ENCODE measurements at regions not wholly inside any gene's neighbourhood (a gene's known extent, or its start where the extent isn't known, plus 50 kb on each side); places are given as distances from the start of the nearest gene placed in this dataset.

DNA sequence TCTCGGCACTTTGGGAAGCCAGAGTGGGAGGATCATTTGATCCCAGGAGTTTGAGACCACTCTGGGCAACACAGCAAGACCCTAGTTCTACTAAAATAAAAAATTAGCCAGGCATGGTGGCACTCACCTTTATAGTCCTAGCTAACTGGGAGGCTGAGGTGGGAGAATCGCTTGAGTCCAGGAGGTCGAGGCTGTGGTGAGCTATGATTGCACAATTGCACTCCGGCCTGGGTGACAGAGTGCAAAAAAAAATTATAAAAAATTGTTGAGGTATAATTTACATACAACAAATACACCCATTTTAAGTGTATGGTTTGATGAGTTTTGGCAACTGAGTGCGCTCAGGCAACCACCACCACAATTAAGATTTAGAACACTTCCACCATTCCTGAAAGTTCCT, 108.5 kb upstream of the GADD45A start:
- Histone ChIP-seq H3K4me3 (ENCODE audit: low read depth, low read length) (no peak overlapping the region), H3K36me3 (no peaks in the 10 kb centered on the region), H3K27me3 (no peaks in the 10 kb centered on the region), H3K4me1 (no peaks in the 10 kb centered on the region), H3K9me3 (no peaks in the 10 kb centered on the region)
- no peak for DNase-seq
- TF ChIP-seq, protein P1, sequence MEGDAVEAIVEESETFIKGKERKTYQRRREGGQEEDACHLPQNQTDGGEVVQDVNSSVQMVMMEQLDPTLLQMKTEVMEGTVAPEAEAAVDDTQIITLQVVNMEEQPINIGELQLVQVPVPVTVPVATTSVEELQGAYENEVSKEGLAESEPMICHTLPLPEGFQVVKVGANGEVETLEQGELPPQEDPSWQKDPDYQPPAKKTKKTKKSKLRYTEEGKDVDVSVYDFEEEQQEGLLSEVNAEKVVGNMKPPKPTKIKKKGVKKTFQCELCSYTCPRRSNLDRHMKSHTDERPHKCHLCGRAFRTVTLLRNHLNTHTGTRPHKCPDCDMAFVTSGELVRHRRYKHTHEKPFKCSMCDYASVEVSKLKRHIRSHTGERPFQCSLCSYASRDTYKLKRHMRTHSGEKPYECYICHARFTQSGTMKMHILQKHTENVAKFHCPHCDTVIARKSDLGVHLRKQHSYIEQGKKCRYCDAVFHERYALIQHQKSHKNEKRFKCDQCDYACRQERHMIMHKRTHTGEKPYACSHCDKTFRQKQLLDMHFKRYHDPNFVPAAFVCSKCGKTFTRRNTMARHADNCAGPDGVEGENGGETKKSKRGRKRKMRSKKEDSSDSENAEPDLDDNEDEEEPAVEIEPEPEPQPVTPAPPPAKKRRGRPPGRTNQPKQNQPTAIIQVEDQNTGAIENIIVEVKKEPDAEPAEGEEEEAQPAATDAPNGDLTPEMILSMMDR (IDR thresholded peaks at IDR 0.05; ENCODE audit: low read depth, low read length) = no peak

DNA sequence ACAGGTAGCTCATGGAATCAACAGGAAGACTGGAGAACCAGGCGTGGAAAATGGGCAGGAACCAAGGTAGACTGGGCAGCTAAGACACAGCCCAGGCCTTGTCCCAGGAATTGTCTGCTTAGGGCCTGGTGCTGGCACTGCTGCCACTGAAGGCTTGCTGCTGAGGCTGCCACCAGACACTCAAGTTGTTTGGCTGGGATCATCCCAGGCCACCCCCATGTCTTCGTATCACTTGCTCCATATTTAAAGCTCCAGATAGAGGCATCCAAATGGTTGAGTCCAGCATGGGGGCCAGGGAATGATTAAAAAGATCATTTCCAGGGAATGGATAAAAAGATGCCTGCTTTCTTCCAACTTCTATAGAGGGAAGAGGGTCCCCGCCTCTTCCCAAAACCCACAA, 107.4 kb upstream of the GADD45A start:
- Histone ChIP-seq H3K4me3 (ENCODE audit: low read depth, low read length) (no peak overlapping the region), H3K36me3 (no peaks in the 10 kb centered on the region), H3K4me1 (no peaks in the 10 kb centered on the region), H3K27me3 (no peaks in the 10 kb centered on the region), H3K9me3 (no peaks in the 10 kb centered on the region)
- no peak for DNase-seq
- TF ChIP-seq, protein P1 (IDR thresholded peaks at IDR 0.05; ENCODE audit: low read depth, low read length) = no peak

GRCh38 chr1:67578397-67579020, 106.5 kb upstream of the GADD45A start:
- DNase-seq = no peak
- Histone ChIP-seq H3K4me3 (ENCODE audit: low read depth, low read length) (no peak overlapping the region), H3K4me1 (no peaks in the 10 kb centered on the region)

GRCh38 chr1:67579623-67580394, 105.2 kb upstream of the GADD45A start:
- TF ChIP-seq, protein P1 (IDR thresholded peaks at IDR 0.05; ENCODE audit: low read depth, low read length) = no peak
- no peak for DNase-seq
- Histone ChIP-seq H3K36me3 (no peaks in the 10 kb centered on the region), H3K27me3 (no peaks in the 10 kb centered on the region), H3K4me1 (no peaks in the 10 kb centered on the region), H3K9me3 (no peaks in the 10 kb centered on the region), H3K4me3 (ENCODE audit: low read depth, low read length) (no peak overlapping the region)

More at GRCh38 chr1:67578397-67579020, 106.5 kb upstream of the GADD45A start:
- Histone ChIP-seq H3K27me3 (no peaks in the 10 kb centered on the region), H3K9me3 (no peaks in the 10 kb centered on the region), H3K36me3 (no peaks in the 10 kb centered on the region)
- TF ChIP-seq, protein P1 (IDR thresholded peaks at IDR 0.05; ENCODE audit: low read depth, low read length) = no peak

DNA sequence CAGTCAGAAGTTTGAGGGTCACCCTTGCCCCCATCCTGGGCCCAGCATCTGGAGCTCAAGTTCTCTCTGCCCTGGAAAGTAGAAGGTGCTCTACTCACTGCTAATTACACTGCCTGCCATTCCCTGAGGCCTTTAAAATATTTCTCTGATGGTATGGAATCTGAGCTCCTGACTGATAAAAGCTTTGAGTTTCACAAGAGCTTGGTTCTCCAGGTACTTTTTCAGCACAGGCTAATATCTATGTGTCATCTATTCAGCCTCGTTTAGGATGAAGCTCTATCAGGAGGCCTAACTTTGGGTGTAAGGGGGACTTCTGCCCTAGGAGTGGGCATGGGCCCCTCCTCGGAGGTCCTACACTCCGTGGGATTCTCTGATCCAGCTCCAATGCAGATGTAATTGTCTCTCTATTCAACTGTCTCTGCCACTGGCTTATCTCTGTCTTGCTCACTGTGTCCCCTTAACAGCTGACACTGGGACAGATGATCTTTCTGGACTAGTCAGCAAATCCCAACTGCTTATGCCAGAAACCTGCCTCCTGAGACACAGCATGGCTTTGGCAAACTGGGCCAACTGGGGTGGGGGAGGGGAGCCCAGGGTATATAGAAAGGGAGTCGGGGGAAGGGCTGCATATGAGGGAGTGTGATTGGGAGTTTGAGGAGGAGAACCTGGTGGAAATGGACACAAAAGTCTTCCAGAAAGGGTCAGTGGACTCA, 104.2 kb upstream of the GADD45A start:
- H3K4me3 ChIP-seq (ENCODE audit: low read depth, low read length) = no peak overlapping the region
- no peaks in the 10 kb centered on the region for H3K27me3 ChIP-seq
- no peak for DNase-seq
- TF ChIP-seq, protein P1 (IDR thresholded peaks at IDR 0.05; ENCODE audit: low read depth, low read length) = no peak
- no peaks in the 10 kb centered on the region for H3K36me3 ChIP-seq
- H3K9me3 ChIP-seq = no peaks in the 10 kb centered on the region
- H3K4me1 ChIP-seq = no peaks in the 10 kb centered on the region

Data from BE2C (cell line).